ENCODE measurements at regions not wholly inside any gene's neighbourhood (a gene's known extent, or its start where the extent isn't known, plus 50 kb on each side); places are given as distances from the start of the nearest gene placed in this dataset.
"Not testable (repeated sequence)": the region's sequence is repeated elsewhere in the genome, so short reads cannot be mapped to it uniquely, and the experiment has no call there.

DNA sequence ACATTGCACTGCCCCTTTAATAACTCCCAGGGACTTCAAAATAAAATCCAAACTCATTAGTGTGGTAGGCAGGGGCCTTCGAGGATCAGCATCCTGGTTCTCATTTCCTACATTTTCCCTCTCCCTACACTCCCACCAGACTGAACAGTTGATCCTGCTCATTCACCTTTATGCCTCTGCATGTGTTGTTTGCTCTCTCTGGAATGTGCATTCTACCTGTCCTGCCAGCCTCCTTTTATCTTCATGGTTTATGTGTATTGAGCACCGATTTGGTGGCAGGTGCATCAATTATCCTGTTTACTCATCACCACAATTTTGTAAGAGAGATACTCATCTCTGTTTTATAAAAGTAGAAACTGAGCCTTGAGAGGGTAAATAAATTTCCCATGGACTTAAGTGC lies 125.0 kb downstream of the ADSS2 start:
- DNase-seq: no peak

- no peak for DNase-seq
These were observed 124.2 kb downstream of the ADSS2 start for GRCh38 chr1:244327533-244327932.

- DNase-seq: no peak
These were observed 123.2 kb downstream of the ADSS2 start for GRCh38 chr1:244328476-244328875.

GRCh38 chr1:244329591-244330317 lies 122.0 kb downstream of the ADSS2 start:
- no peak for DNase-seq

DNA sequence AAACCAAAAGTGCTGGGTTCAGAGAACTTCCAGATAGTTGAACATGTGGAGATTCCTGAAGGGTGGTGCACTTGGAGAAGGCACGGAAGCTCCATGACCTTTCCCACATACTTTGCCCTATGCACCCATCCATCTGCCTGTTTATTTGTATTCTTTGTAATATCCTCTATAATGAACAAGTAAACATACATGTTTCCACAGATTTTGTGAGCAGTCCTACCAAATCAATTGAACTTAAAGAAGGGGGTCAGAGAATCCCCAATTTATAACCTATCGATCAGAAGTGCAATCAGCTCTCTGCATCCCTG lies 121.4 kb downstream of the ADSS2 start:
- no peak for DNase-seq

DNA sequence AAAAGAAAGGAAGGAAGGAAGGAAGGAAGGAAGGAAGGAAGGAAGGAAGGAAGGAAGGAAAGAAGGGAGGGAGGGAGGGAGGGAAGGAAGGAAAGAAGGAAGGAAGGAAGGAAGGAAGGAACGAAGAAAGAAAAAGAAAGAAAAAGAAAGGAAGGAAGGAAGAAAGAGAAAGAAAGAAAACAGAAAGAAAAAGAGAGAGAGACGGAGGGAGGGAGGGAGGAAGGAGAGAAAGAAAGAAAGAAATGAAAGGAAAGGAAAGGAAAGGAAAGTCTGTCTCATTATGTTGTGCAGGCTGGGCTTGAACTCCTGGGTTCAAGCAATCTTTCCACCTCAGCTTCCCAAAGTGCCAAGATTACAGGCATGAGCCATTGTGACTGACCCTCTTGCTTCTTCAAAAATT lies 118.9 kb downstream of the ADSS2 start:
- not testable (repeated sequence) for DNase-seq

- DNase-seq: not testable (repeated sequence)
These were observed 117.4 kb downstream of the ADSS2 start for GRCh38 chr1:244334315-244334714.

DNA sequence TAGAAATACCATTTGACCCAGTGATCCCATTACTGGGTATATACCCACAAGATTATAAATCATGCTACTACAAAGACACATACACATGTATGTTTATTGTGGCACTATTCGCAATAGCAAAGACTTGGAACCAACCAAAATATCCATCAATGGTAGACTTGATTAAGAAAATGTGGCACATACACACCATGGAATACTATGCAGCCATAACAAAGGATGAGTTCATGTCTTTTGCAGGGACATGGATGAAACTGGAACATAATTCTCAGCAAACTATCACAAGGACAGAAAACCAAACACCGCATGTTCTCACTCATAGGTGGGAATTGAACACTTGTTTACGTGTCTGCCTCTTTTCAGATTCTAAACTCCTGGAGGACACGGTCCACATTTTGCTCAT lies 116.9 kb downstream of the ADSS2 start:
- DNase-seq: not testable (repeated sequence)

DNA sequence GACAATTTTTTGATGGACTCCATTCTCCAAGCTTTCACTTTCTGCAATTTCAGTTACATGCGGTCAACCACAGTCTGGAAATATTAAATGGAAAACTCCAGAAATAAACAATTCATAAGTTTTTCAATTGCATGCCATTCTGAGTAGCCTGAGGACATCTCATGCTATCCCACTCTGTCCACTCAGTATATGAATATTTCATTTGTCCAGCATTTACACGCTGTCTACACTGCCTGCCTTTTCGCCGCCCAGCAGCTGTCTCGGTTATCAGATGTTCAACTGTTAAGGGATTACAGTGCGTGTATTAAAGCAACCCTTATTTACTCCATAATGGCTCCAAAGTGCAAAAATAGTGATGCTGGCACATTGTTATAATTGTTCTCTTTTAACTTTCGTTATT lies 116.3 kb downstream of the ADSS2 start:
- DNase-seq: no peak

DNA sequence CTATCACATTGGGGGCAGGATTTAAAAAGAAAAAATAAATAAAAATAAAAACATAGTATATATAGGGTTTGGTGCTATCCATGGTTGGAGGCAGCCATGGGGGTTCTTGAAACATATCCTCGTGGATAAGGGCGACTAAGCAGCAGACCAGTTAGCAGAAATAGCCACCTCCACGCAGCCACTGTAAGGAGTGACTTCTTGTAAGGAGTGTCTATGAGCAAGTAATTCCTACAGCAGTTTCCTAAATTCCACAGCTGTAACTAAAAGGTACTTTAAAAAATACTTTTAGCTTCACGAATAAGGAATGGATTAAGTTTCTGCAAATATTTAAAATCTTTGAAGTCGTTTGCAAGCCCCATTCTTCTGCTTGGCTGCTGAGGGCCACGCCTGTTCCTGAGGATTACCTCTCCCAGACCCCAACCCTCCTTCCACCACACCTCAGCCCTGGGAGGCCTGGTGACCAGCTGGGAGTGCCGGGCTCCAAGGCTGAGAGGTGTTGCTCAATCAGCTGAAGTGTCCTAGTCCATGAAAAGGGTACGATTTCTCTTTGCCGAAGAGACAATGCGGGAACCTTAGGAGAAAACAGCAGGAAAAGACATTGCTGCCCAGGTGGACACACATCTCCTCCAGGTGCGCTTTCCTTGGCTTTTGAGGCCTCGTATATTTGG lies 115.3 kb downstream of the ADSS2 start:
- DNase-seq: no peak

- DNase-seq: no peak
These were observed 113.9 kb downstream of the ADSS2 start for GRCh38 chr1:244337839-244338238.

DNA sequence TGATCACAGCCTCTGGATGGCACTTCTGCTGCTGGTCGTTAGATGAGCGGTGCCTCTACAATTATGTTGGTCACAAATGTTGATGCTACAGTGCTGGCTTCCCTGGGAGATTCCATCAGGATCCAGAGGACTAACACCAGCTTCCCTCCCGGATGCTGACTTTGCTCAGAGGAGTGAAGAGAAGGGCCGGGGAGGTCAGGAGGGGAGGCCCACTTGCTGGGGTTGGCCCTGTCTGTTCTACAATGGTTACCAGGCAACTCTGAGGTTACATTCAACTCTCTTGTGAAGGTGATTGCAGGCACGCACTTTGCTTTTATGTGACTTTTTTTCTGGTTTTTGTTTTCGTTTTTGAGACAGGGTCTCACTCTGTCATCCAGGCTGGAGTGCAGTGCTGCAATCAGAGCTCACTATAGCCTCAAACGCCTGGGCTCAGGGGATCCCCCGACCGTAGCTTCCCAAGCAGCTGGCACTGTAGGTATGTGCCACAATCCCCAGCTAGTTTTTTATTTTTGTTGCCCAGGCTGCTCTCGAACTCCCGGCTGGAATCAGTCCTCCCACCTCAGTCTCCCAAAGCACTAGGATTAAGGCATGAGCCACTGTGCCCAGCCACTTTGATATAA lies 112.5 kb downstream of the ADSS2 start:
- no peak for DNase-seq

- no peak for DNase-seq
These were observed 111.9 kb downstream of the ADSS2 start for GRCh38 chr1:244339776-244340175.

DNA sequence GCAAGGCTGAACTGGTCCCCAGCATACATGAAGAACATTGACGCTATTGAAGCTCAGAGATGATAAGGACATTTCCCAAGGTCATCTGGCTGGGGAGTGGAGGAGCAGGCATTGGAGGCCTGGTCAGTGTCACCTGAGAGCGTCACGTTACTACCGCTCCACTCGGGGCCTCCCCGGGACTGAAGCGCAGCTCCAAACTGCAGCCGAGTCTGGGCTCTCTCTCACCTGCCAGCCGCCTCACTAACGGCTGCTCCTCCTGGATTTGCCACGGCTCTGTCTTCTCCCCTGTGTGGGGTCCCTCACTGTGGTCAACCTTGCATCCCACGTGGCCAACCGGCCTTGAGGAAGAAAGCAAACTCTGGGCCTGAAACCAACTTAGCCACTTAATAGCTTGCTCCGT lies 111.3 kb downstream of the ADSS2 start:
- DNase-seq: no peak

GRCh38 chr1:244341455-244342450 lies 110.0 kb downstream of the ADSS2 start:
- no peak for DNase-seq

GRCh38 chr1:244344001-244344400 lies 107.7 kb downstream of the ADSS2 start:
- DNase-seq: no peak

- DNase-seq: no peak
These were observed 104.6 kb downstream of the ADSS2 start for GRCh38 chr1:244346972-244347618.

- no peak for DNase-seq
These were observed 103.8 kb downstream of the ADSS2 start for GRCh38 chr1:244347942-244348341.

GRCh38 chr1:244349103-244349531 lies 102.6 kb downstream of the ADSS2 start:
- no peak for DNase-seq

DNA sequence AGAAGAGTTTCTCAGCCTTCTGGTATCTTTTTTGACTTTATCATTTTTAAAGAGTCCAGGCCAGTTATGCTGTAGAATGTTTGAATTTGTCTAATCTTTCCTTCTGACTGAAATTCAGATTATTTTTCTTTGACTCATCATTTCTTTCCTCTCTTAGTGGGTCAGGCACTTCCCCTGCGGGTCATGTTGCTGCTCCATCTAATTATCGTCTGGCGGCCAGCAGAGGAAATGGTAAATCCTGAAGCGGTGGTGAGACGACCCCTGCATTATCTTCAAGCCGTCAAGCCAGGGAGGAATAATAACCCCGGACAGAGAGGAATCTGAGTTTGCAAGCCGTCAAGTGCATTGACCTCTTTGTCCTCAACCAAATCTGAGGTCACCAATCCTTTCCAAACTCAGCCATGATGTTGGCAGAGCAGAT lies 102.1 kb downstream of the ADSS2 start:
- DNase-seq: no peak

DNA sequence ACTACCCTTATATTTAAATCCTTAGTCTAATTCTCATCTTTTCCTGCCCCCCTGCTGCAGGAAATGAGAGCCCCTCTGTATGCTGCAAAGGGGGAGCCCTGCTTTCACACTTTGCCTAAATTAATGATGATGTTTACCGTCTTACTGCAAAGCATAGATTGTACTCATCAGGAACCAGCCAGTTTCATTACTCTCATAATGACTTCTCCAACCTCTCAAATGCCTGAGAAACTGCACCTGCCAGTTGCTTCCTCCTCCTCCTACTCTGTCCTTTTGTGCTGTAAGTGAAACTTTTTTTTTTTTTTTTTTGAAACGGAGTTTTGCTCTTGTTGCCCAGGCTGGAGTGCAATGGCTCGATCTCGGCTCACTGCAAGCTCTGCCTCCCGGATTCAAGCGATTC lies 101.7 kb downstream of the ADSS2 start:
- DNase-seq: no peak

DNA sequence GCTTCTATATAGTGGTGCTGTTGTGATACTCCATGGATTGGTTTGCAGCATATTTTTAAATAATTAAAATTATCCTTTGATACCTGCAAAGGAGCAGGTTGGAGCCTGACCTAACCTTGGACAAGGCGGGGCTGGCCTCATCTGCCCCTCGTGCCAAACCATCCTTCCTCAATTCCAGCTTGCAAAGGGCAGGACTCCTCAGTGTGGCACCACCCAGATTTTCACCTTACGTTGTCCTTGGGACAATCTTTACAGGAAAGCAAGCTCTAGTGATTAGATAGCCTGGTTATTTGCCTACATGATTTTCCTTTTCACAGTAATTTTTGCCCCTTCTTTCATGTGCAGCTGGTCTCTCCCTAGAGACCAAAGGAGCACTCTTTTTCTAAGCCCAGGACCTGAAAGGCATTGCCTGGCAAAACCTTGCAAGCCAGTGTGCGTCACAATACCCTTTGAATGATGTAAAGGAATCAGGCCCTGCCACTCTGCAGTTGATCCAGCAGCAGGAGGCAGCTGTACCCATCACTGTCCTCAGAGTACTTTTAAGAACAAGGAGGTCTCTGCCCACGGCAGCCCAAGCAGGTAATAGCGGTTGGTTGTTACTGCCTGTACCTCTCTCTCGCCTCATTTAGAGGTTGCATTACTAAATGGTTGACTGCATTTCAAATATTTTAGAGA lies 99.4 kb downstream of the ADSS2 start:
- DNase-seq: no peak

Data from NCI-H510A (cell line).